Stimulated activated effector memory CD8-positive, alpha-beta T cell treated with anti-CD3 and anti-CD28 coated beads, Interleukin-12 subunit alpha, Interleukin-12 subunit beta, amount 100 ng/mL, for 72 hours (primary cell): ENCODE measurements at regions not wholly inside any gene's neighbourhood (a gene's known extent, or its start where the extent isn't known, plus 50 kb on each side); places are given as distances from the start of the nearest gene placed in this dataset.
"Not testable (repeated sequence)": the region's sequence is repeated elsewhere in the genome, so short reads cannot be mapped to it uniquely, and the experiment has no call there.

Experiments
- ATAC-seq: fragments of 150-1000 bp; cut with Tn5 transposase; 2 replicates; pipeline ENCODE4 v1.10.0; 2021
- DNase-seq, 2 donors: peaks; one replicate each; pipeline ENCODE4 v3.0.0; 2021 to 2022; ENCODE audit warnings: low spot score in 2 of 2
- H3K27ac Mint-ChIP-seq: one replicate; pipeline ENCODE4 v1.8.0; 2022; ENCODE audit warnings: mild to moderate bottlenecking, mixed read lengths
- H3K36me3 Mint-ChIP-seq: one replicate; pipeline ENCODE4 v1.8.0; 2022; ENCODE audit warnings: mild to moderate bottlenecking, mixed read lengths
- H3K4me1 Mint-ChIP-seq: one replicate; pipeline ENCODE4 v1.8.0; 2022; ENCODE audit warnings: mixed read lengths
- H3K4me3 Mint-ChIP-seq: one replicate; pipeline ENCODE4 v1.8.0; 2022; ENCODE audit warnings: mild to moderate bottlenecking, mixed read lengths
- H3K9me3 Mint-ChIP-seq: one replicate; pipeline ENCODE4 v1.8.0; 2022; ENCODE audit warnings: mixed read lengths

GRCh38 chr4:83748711-83749110 lies 212.8 kb downstream of the GPAT3 start:
- Mint-ChIP-seq H3K9me3 (no peaks in the 10 kb centered on the region), H3K36me3 (no peaks in the 10 kb centered on the region), H3K4me1 (no peaks in the 10 kb centered on the region), H3K27ac (no peak overlapping the region), H3K4me3 (no peak overlapping the region)
- ATAC-seq (no peak), DNase-seq (no peak)

- Mint-ChIP-seq H3K9me3 (no peaks in the 10 kb centered on the region), H3K4me1 (no peaks in the 10 kb centered on the region), H3K4me3 (no peak overlapping the region), H3K27ac (no peak overlapping the region), H3K36me3 (no peaks in the 10 kb centered on the region)
- no peak for ATAC-seq
- DNase-seq, result no peak
These were observed 203.0 kb downstream of the GPAT3 start for GRCh38 chr4:83738895-83739294.

GRCh38 chr4:83734576-83734975 lies 198.7 kb downstream of the GPAT3 start:
- H3K9me3 Mint-ChIP-seq, result peaks cover 2% of the 10 kb centered on the region
- DNase-seq (no peak), ATAC-seq (no peak)
- no peaks in the 10 kb centered on the region for H3K4me1 Mint-ChIP-seq
- H3K27ac Mint-ChIP-seq, result no peak overlapping the region
- no peak overlapping the region for H3K4me3 Mint-ChIP-seq
- H3K36me3 Mint-ChIP-seq, result no peaks in the 10 kb centered on the region

GRCh38 chr4:83732114-83732635 lies 196.3 kb downstream of the GPAT3 start:
- H3K27ac Mint-ChIP-seq, result no peak overlapping the region
- H3K36me3 Mint-ChIP-seq, result no peaks in the 10 kb centered on the region
- H3K9me3 Mint-ChIP-seq, result peaks cover 2% of the 10 kb centered on the region
- no peak for DNase-seq
- no peak for ATAC-seq
- H3K4me1 Mint-ChIP-seq, result no peaks in the 10 kb centered on the region
- H3K4me3 Mint-ChIP-seq, result no peak overlapping the region

GRCh38 chr4:83731609-83732008 lies 195.7 kb downstream of the GPAT3 start:
- DNase-seq (no peak), ATAC-seq (no peak)
- no peaks in the 10 kb centered on the region for H3K4me1 Mint-ChIP-seq
- no peak overlapping the region for H3K27ac Mint-ChIP-seq
- no peaks in the 10 kb centered on the region for H3K36me3 Mint-ChIP-seq
- H3K9me3 Mint-ChIP-seq, result peaks cover 2% of the 10 kb centered on the region
- no peak overlapping the region for H3K4me3 Mint-ChIP-seq

- H3K9me3 Mint-ChIP-seq, DNase-seq, ATAC-seq, H3K4me1 Mint-ChIP-seq, H3K27ac Mint-ChIP-seq, H3K36me3 Mint-ChIP-seq, H3K4me3 Mint-ChIP-seq: not testable (repeated sequence)
These were observed 195.1 kb downstream of the GPAT3 start for GRCh38 chr4:83730958-83731357.

- no peaks in the 10 kb centered on the region for H3K36me3 Mint-ChIP-seq
- DNase-seq (no peak), ATAC-seq (no peak)
- no peak overlapping the region for H3K4me3 Mint-ChIP-seq
- peaks cover 2% of the 10 kb centered on the region for H3K9me3 Mint-ChIP-seq
- no peak overlapping the region for H3K27ac Mint-ChIP-seq
- H3K4me1 Mint-ChIP-seq, result no peaks in the 10 kb centered on the region
These were observed 192.3 kb downstream of the GPAT3 start for GRCh38 chr4:83728191-83728590.

GRCh38 chr4:83725336-83726085 lies 189.6 kb downstream of the GPAT3 start:
- H3K9me3 Mint-ChIP-seq, result no peaks in the 10 kb centered on the region
- no peak overlapping the region for H3K4me3 Mint-ChIP-seq
- ATAC-seq (no peak), DNase-seq (no peak)
- H3K36me3 Mint-ChIP-seq, result no peaks in the 10 kb centered on the region
- no peak overlapping the region for H3K27ac Mint-ChIP-seq
- no peaks in the 10 kb centered on the region for H3K4me1 Mint-ChIP-seq

- H3K9me3 Mint-ChIP-seq, result no peaks in the 10 kb centered on the region
- no peak overlapping the region for H3K27ac Mint-ChIP-seq
- H3K4me3 Mint-ChIP-seq, result no peak overlapping the region
- DNase-seq, result no peak
- H3K36me3 Mint-ChIP-seq, result no peaks in the 10 kb centered on the region
- ATAC-seq, result no peak
- no peaks in the 10 kb centered on the region for H3K4me1 Mint-ChIP-seq
These were observed 188.8 kb downstream of the GPAT3 start for GRCh38 chr4:83724485-83725335.

- DNase-seq (no peak), ATAC-seq (no peak)
- no peaks in the 10 kb centered on the region for H3K36me3 Mint-ChIP-seq
- no peaks in the 10 kb centered on the region for H3K9me3 Mint-ChIP-seq
- no peaks in the 10 kb centered on the region for H3K4me1 Mint-ChIP-seq
- no peak overlapping the region for H3K27ac Mint-ChIP-seq
- no peak overlapping the region for H3K4me3 Mint-ChIP-seq
These were observed 187.7 kb downstream of the GPAT3 start for GRCh38 chr4:83723609-83724008.

- Mint-ChIP-seq H3K4me3 (no peak overlapping the region), H3K36me3 (no peaks in the 10 kb centered on the region), H3K9me3 (no peaks in the 10 kb centered on the region), H3K27ac (no peak overlapping the region), H3K4me1 (no peaks in the 10 kb centered on the region)
- ATAC-seq (no peak), DNase-seq (no peak)
These were observed 186.9 kb downstream of the GPAT3 start for GRCh38 chr4:83722730-83723269.

- Mint-ChIP-seq H3K36me3 (no peaks in the 10 kb centered on the region), H3K4me1 (no peaks in the 10 kb centered on the region), H3K9me3 (no peaks in the 10 kb centered on the region), H3K27ac (no peak overlapping the region), H3K4me3 (no peak overlapping the region)
- DNase-seq (no peak), ATAC-seq (no peak)
These were observed 181.0 kb downstream of the GPAT3 start for GRCh38 chr4:83716874-83717273.

GRCh38 chr4:83712890-83713289 lies 177.0 kb downstream of the GPAT3 start:
- H3K27ac Mint-ChIP-seq, result no peak overlapping the region
- no peaks in the 10 kb centered on the region for H3K4me1 Mint-ChIP-seq
- H3K36me3 Mint-ChIP-seq, result no peaks in the 10 kb centered on the region
- no peak for DNase-seq
- H3K9me3 Mint-ChIP-seq, result no peaks in the 10 kb centered on the region
- no peak for ATAC-seq
- H3K4me3 Mint-ChIP-seq, result no peak overlapping the region

GRCh38 chr4:83709627-83710026 lies 173.7 kb downstream of the GPAT3 start:
- no peaks in the 10 kb centered on the region for H3K9me3 Mint-ChIP-seq
- no peak overlapping the region for H3K4me3 Mint-ChIP-seq
- DNase-seq (no peak), ATAC-seq (no peak)
- no peaks in the 10 kb centered on the region for H3K36me3 Mint-ChIP-seq
- no peaks in the 10 kb centered on the region for H3K4me1 Mint-ChIP-seq
- H3K27ac Mint-ChIP-seq, result no peak overlapping the region

GRCh38 chr4:83708500-83709175 lies 172.7 kb downstream of the GPAT3 start:
- ATAC-seq (no peak), DNase-seq (no peak)
- H3K27ac Mint-ChIP-seq, result no peak overlapping the region
- H3K36me3 Mint-ChIP-seq, result no peaks in the 10 kb centered on the region
- no peak overlapping the region for H3K4me3 Mint-ChIP-seq
- no peaks in the 10 kb centered on the region for H3K4me1 Mint-ChIP-seq
- no peaks in the 10 kb centered on the region for H3K9me3 Mint-ChIP-seq
